HG03558 (cell line): ENCODE measurements at regions not wholly inside any gene's neighbourhood (a gene's known extent, or its start where the extent isn't known, plus 50 kb on each side); places are given as distances from the start of the nearest gene placed in this dataset.

Source experiments
- ATAC-seq: cut with Tn5 transposase; IDR thresholded peaks from one replicate; pipeline ENCODE4 v1.9.1; 2021; ENCODE audit warnings: moderate number of reproducible peaks; ENCODE audit not compliant: unreplicated experiment; ENCODE audit errors: extremely low read depth

DNA sequence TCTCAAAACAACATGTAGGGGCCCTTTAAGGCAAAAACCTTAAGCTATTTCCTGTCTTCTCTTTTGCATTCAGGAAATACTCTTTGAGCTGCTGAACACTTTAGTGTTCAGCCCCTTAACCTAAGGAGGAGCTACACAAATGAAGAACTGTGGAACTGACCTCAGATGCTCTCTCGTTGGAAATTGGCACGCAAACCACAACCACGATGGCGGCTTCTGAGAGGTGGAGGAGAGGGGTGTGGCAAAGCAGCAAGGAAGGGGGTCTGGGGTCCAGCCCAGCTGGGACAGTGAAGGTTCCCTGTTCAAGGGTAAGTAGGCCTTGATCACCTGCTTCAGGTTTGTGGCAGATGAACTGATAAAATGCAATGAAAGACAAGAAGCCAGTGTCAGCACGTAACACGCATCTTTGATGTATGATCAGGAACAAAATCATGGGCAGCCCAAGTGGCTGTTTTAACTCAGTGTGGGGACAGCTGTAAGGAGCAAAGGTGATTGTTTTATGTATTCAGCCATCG is 291.6 kb upstream of the TNRC6C start:
- no peak for ATAC-seq

DNA sequence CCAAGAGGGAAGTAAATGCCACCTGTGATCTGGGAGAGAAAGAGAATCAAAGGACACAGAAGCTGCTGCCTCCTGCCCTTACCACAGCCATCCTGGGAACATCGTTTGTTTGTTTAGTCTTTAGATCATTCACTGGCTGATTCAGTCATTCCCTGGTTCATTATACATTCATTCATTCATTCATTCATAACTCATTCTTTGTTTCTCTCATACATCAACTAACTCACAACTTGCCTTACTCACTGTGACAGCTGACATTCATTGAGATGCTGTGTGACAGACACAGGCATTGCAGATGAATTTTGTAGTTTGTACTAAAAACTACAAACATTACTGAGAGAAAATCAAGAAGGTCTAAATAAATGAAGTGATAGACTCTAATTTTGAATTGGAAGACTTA is 291.0 kb upstream of the TNRC6C start:
- no peak for ATAC-seq

DNA sequence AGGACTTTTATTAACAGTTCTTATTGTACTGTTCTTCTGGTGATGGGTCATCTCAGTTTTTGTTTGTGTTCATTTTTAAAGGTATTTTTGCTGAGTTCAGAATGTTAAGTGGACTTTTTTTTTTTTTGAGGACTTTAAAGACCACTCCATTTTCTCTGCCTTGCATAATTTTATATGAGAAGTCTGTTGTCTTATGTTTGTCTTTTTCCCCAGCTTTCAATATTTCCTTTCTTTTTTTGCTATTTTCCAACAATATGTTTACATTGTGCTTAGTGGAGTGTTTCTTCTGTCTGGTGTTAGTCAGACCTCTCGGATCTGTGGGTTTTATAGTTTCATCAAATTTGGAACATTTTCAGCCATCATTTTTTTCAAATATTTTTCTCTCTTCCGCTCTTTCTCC is 290.0 kb upstream of the TNRC6C start:
- no peak for ATAC-seq

DNA sequence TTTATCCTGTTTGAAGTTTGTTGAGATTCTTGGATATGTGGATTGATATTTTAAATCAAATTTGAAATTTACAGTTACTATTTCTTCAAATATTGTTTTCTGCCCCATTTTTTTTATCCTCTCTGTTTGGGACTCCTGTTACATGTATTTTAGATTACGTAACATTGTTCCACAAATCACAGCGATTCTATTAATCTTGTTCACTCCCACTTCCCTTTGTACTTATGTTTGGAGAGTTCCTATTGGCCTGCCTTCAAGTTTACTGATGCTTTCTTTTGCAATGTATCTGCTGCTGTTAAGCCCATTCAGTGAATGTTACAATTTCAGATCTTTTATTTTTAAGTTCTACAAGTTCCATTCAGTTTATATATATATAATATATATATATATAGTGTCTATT is 288.3 kb upstream of the TNRC6C start:
- ATAC-seq = no peak

DNA sequence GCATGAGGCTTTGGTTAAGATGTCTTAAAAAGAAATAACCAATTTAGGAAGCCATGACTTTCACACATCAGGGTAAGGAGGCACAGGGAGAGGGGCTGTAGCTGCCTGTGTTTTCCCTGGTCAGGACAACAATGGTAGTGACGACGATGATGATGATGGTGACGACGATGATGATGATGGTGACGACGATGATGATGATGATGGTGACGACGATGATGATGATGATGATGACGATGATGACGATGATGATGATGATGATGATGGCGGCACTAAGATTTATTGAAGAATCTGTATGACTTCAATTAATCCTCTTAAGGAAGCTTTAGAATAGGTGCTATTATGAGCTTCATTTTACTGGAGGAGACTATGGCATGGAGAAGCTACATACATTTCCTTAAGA is 284.1 kb upstream of the TNRC6C start:
- ATAC-seq = no peak

DNA sequence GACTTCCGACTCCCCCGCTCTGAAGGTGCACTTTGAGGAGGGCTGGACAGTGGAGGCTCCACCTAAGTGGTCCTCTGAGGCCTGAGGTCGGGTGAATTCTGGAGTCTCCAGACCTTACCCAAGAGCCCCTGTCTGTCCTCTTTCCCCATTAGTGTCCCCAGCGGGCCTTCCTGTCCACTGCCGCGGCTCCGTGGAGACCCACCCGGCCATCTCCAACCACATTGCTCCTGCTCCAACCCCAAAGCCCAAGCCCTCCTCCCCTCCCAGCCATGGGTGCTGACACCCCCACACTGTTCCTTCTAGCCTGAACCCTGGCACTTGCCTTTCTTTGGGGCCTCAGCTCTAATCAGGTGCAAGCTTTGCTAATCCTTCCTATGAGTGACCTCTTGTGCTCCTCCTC is 283.1 kb upstream of the TNRC6C start:
- ATAC-seq = no peak

DNA sequence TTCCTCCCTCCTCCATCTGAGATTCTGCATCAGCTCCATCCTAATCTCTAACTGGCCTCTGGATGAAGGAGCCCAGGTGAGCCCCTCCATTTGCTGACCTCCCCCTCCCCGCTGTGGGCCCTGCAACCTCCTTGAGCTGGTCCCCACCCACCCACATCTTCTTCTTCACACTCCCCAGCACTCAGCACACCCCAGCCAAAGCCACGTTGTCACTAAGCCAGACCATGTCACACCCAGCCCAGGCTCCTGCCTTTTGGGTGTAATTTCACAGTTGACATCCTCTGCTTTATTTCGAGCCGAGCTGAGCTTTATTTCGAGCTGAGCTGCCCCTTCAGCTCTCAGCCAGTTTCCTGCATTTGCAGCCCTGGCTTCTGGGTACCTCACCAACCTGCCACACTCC is 282.7 kb upstream of the TNRC6C start:
- ATAC-seq = no peak

DNA sequence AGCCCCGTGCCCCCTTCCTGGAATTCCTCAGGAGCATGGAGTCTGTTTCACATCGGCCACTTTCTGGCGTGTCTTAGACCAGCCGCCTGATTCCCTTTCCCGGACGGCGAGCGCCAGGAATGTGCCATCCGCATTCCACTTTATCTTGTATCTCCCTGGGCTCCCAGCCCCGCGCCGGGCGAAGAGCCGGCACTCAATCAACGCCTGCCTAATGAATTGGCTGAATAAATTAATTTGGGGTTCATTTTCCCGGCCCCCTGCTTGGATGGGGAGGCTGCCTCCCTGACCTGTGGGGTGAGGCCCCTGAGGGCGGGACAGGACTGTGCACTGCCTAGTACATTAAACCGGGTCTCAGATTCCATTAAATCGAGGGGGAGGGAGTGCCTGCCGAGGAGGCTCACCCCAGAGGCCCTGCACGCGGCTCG is 282.3 kb upstream of the TNRC6C start:
- ATAC-seq = no peak

DNA sequence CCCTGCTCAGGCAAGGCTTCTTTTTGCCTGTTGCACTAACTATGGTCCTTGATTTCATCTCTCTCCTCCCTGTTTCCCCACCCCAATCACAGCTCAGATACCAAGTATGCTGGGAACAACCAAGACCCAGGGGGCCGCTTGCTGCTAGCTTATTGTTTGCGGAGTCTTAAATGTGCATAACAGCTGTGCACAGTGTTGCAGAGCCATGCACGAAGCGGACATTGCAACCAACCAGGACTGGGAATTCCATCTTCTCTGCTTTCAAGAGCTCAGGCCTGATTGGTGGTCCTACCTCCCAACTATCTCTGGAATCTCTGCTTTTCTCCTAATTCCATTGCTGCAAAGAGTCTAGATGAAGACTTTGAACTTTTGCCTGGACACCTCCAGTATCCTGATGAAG is 281.3 kb upstream of the TNRC6C start:
- no peak for ATAC-seq

DNA sequence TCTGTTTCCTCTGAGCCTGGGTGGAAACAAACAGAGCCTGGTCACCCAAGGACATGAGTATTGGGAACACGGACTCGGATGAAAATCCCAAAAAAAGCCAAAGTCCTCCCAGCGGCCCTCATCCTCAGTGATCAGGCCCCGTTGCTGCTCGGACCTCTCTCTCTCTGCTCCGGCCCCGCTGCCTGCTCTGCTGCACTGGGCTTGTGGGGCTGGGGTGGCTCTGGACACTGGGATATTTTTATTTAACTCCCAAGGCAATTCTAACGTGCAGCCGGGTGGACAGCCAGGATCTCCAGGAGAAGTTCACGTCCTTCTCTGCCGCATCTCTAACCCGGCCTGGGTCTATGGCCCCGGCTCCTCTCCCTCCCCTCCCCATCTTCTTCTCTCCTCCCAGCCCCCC is 280.9 kb upstream of the TNRC6C start:
- ATAC-seq = no peak

DNA sequence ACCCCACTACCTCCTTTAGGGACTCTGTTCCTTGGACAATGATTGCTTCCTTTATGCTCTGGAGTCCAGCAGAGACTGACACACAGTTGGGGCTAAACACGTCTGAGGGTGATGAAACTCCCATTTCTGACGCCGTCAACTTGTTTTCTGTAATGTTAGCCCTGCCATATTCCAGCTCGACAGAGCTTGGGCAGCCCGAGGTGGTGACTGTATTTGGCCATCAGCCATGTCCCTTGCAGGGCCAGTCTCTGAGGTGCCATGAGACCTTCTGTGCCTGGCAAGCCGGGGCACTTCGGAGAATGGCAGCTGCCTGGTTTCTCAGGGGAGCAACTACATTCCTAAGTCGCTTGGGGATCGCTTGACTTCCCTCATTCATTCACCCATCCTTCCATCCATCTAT is 278.9 kb upstream of the TNRC6C start:
- no peak for ATAC-seq

DNA sequence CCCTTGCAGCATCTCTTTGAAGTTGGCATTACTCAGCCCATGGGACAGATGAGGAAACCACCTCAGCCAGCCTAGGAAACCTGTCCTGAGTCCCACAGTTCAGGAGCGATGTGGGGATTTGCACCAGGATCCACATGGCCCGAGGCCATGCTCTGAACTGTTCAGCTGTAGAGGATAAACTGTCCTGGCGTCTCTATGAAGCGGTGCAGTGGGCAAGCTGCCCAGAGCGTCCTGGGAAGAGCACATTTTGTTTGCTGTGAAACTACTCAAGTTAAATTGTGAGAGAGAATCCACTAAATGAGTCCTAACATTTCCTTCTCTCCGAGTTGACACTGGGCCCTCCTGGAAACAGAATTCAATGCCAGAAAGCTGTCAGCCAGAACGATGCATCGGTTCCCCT is 276.6 kb upstream of the TNRC6C start:
- ATAC-seq = no peak

DNA sequence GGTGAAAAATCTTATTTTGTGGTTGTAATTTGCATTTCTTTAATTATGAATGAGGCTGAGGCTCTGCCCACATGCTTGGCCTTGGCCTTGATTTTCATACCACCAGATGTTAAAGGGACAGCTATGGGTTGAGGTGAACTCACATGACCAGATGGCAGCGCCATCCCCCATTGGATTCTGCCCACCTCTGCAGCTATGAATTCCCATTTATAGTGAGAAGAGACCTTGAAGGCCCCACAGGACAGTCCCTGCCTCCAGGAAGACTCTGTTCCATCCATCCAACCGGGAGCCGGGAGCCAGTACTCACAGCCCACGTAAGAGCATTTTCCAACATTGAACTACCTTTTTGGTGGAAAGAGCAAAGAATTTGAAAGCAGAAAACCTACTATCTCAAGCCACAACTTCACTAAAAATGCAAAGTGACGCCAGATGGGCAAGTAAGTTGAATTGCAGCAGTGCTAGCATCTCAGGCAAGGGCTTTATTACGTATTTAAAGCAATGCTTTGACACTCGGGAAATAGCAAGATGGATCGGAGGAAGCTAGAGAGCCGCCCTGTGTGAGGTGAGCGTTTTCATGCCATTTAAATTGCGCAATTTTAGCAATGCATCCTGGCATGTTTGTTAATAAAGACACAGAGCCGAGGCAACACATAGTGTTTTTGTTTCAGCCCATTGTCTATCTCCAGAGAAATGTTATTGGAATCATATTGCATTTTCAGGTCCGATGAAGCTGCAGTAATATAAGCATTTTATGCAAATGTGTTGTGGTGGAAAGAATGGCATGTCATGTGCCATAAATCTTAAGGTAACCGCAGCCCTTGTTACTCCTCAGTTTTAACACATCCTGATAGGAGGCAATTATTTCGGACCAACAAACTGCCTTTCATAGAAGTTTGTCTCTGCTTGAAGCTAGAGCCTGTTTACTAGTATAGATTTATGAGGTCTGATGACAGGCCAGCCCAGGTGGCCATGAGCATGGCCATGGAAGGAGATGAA is 273.4 kb upstream of the TNRC6C start:
- ATAC-seq = no peak

DNA sequence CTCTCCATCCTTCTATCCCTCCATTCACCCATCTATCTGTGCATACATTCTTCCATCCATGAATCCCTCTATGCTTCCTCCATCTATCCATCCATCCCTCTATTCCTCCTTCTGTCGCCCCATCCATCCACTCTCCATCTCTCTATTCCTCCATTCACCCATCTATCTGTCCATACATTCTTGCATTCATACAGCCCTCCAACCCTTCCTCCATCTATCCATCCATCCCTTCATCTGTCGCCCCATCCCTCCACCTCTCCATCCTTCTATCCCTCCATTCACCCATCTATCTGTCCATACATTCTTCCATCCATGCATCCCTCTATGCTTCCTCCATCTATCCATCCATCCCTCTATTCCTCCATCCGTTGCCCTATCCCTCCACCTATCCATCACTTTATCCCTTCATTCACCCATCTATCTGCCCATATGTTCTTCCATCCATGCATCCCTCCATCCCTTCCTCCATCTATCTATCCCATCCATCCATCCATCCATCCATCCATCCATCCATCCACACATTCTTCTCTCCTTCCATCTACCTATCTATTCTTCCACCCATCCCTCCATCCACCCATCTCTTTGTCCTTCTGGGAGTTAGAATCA is 272.5 kb upstream of the TNRC6C start:
- ATAC-seq = no peak

DNA sequence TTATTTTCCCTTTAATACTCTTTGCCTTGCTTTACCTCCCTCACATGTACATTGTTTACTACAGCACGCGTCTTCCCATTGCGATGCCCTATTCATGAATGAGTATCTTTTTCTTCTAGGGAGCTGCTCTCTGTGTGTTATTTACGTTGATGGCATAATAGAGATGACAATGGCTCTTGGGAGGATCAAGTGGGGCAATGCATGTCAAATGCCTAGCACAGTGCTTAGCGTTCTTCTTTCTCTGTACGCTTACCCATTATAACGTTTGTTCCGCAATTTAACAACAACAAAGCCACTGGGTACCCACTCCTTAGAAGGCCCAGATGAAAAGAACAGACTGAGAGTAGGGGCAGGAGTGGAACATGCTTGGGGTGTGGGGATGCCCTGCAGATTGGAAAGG is 271.6 kb upstream of the TNRC6C start:
- ATAC-seq = no peak

DNA sequence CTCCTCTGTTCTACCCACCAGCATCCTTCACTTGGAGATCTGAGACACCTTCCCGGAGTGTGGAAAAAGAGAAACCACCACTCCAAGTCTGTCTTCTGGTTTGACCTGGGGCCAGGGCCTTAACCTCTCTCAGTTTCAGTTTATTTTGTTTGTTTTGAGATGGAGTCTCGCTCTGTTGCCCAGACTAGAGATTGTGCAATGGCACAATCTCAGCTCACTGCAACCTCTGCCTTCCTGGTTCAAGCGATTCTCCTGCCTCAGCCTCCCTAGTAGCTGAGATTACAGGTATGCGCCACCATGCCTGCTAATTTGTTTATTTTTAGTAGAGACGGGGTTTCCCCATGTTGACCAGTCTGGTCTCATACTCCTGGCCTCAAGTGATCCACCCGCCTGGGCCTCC is 271.1 kb upstream of the TNRC6C start:
- no peak for ATAC-seq

DNA sequence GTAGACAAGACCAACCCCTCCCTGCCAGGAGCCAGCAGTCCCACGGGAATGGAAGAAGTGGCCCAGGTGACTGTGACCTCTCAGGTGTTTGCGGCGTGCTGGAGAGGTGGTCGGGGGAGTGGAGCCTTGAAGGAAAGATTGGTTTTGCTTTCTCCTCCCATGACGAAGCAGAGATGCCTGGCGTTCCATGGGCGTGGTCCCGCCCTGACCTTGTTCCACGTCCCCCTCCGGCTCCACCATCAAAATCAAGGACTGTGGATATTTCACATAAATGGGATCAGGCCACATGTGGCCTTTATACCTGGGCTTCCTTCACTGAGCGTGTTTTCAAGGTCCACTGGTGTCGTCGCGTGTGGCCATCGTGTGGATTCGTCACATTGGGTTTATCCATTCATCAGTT is 270.6 kb upstream of the TNRC6C start:
- ATAC-seq = no peak

DNA sequence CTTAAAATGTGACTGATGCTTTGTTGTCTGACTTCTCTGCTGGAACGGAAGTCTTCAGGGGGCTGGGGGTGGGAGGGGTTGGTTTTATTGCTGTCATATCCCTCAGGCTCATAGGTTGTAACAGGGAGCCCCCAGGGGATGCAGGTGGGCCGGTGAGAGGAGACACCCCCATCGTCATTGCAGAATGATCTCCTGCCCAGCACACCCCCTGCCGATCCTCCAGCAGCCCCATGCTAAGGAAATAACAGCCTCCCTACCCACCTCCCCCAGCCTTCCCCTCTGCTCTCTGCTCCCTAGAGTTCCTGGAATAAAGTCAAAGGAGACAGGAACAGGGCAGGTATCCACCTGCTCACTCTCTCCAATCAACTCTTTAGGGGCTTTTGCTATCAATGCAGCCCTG is 270.1 kb upstream of the TNRC6C start:
- no peak for ATAC-seq

DNA sequence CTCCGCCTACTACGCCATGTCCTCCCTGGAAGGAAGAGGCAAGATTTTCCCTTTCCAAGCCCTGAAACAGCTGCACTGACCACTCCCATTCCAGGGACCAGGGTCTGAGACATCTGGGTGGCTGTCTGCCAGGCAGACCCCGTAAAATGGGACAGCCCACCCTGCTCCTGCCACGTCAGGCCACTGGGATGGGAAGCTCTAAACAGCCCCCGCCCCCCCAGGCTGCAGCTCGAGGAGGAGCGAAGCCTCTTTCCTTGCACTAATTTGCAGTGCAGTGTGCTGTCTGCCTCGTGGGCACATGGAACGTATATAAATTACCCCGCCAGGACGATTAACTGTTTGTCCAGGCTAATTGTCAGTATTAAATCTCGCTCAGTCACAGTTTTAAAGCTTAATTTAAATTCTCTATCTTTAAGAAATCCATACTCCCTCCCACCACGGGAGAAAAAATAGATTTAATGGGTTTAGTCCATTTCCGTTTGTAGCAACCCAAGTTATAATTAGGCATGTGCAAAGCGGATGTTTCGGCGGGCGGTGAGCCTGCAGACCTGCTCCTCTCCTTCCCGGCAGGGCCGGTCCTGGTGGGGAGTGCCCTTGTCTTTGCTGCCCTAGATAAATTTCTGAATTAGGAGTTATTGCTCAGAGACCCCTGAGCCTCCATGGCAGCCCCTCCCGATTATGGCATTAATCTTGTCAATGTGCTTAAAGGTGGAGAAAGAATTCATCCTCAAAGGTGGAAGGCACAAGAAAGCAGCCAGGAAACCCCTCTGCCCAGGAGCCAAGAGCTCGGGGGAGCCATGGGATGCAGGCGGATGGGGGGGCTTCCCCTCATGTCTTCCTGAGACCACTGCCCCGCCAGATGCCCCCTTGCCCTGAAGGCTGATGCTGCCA is 268.0 kb upstream of the TNRC6C start:
- no peak for ATAC-seq

DNA sequence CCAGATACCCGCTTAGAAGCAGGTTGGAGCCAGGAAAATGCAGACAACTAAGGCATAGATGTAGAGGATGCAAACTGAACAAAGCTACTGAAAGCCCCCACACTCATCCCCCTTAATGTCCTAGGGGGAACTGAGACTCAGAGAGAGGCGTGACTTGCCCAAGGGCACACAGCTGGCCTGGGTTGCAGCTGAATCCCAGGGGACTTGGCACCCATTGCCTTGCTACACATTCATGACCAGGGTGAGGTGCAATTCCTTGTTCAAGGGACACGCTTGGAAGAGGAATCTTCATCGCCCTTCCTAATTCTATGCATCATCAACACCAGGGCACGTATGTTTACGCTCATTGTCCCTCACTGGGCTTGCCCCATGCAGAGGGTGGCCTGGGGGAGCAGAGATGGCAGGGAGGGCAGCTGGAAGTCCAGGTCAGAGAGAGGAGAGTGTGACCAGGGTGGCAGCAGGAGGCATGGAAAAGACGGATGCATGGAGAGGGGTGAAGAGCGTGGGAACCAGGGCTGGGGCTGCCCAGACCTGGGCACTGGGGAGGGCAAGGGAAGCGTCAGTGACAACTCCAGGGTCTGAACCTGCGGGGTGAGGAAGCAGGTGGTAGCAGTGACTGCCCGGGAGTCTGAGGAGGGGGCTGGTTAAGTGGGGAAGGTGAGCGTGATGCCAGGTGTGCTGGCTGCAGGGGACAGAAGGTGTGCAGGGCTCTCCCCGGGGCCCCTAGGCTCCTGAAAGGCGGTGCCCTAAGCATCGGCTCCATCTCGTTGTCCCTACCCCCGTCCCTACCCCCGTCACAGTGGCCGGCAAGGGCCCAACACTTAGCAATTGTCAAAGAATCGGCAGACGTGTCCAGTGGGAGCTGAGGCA is 267.1 kb upstream of the TNRC6C start:
- no peak for ATAC-seq
